AG09309 (cell line): ENCODE measurements at regions not wholly inside any gene's neighbourhood (a gene's known extent, or its start where the extent isn't known, plus 50 kb on each side); places are given as distances from the start of the nearest gene placed in this dataset.

Source experiments
- DNase-seq: peaks from one replicate; pipeline ENCODE4 v3.0.0-alpha.2; 2010; ENCODE audit warnings: low read depth
- H3K4me3 ChIP-seq: 2 replicates; pipeline ENCODE4 v1.5.1; 2011; ENCODE audit warnings: mild to moderate bottlenecking, low read depth, low read length, moderate library complexity; ENCODE audit not compliant: control insufficient read depth
- CTCF ChIP-seq: IDR thresholded peaks from 2 replicates; pipeline ENCODE4 v1.5.1; 2011; ENCODE audit warnings: mild to moderate bottlenecking, low read depth, low read length, inconsistent platforms; ENCODE audit not compliant: insufficient read depth, control insufficient read depth; ENCODE audit errors: missing control alignments

- no peak for TF ChIP-seq CTCF
- no peak overlapping the region for H3K4me3 ChIP-seq
- DNase-seq = no peak
These were observed 2217.4 kb upstream of the WWC1 start for GRCh38 chr5:166073901-166074581.

GRCh38 chr5:166074582-166075481 lies 2216.6 kb upstream of the WWC1 start:
- DNase-seq = no peak
- no peak for TF ChIP-seq CTCF
- H3K4me3 ChIP-seq = no peak overlapping the region

- TF ChIP-seq CTCF = no peak
- DNase-seq = no peak
- H3K4me3 ChIP-seq = no peak overlapping the region
These were observed 2208.1 kb upstream of the WWC1 start for GRCh38 chr5:166083183-166083959.

GRCh38 chr5:166086568-166086967 lies 2204.9 kb upstream of the WWC1 start:
- TF ChIP-seq CTCF = no peak
- DNase-seq = no peak

GRCh38 chr5:166088389-166089039 lies 2202.9 kb upstream of the WWC1 start:
- no peak overlapping the region for H3K4me3 ChIP-seq
- DNase-seq = no peak
- TF ChIP-seq CTCF = no peak

More at GRCh38 chr5:166086568-166086967, 2204.9 kb upstream of the WWC1 start:
- no peak overlapping the region for H3K4me3 ChIP-seq

GRCh38 chr5:166091931-166092330 lies 2199.5 kb upstream of the WWC1 start:
- no peak for DNase-seq
- TF ChIP-seq CTCF = no peak
- H3K4me3 ChIP-seq = no peak overlapping the region
